Neutrophil (primary cell): ENCODE measurements at regions not wholly inside any gene's neighbourhood (a gene's known extent, or its start where the extent isn't known, plus 50 kb on each side); places are given as distances from the start of the nearest gene placed in this dataset.

Experiments used
- H3K27ac ChIP-seq: fragments of 200-600 bp; sonication (generic); 2 replicates; pipeline ENCODE4 v1.5.1; 2016; ENCODE audit warnings: mild to moderate bottlenecking, moderate library complexity
- H3K27me3 ChIP-seq: fragments of 200-600 bp; sonication (generic); 2 replicates; pipeline ENCODE4 v1.6.0; 2016; ENCODE audit warnings: mild to moderate bottlenecking
- H3K36me3 ChIP-seq: fragments of 200-600 bp; sonication (generic); 2 replicates; pipeline ENCODE4 v1.5.1; 2017
- H3K4me1 ChIP-seq, 2 experiments: fragments of 200-600 bp in 1 of 2; sonication (generic) in 1 of 2; 1 replicate in 1 of 2; 2 replicates in 1 of 2; pipeline versions ENCODE4 v1.5.1 to v1.6.1; 2013 to 2016; ENCODE audit warnings: low read depth in 1 of 2, low read length in 1 of 2, mild to moderate bottlenecking in 1 of 2, moderate library complexity in 1 of 2; ENCODE audit not compliant: control insufficient read depth in 1 of 2, insufficient read depth in 1 of 2
- H3K4me3 ChIP-seq, 2 experiments: fragments of 200-600 bp in 1 of 2; sonication (generic) in 1 of 2; 1 replicate in 1 of 2; 2 replicates in 1 of 2; pipeline ENCODE4 v1.5.1; 2013 to 2016; ENCODE audit warnings: low read depth in 1 of 2, low read length in 1 of 2, mild to moderate bottlenecking in 1 of 2, moderate library complexity in 1 of 2
- H3K9me3 ChIP-seq: fragments of 200-600 bp; sonication (generic); 2 replicates; pipeline ENCODE4 v1.5.1; 2016
- CTCF ChIP-seq: fragments of 200-600 bp; sonication (generic); IDR thresholded peaks from 2 replicates; pipeline ENCODE4 v1.5.1; 2016; ENCODE audit warnings: antibody characterized with exemption

- Histone ChIP-seq H3K27ac (peak overlapping the region; percentile 47), H3K9me3 (no peaks in the 10 kb centered on the region), H3K36me3 (no peaks in the 10 kb centered on the region), H3K27me3 (no peaks in the 10 kb centered on the region), H3K4me3 (no peak overlapping the region), H3K4me1 (peaks cover 32 to 37% of the 10 kb centered on the region in 2 experiments)
- no peak for TF ChIP-seq CTCF
Measured at GRCh38 chr3:72519946-72520604, 328.2 kb downstream of the SHQ1 start.

GRCh38 chr3:72517921-72518424, 330.3 kb downstream of the SHQ1 start:
- no peaks in the 10 kb centered on the region for H3K36me3 ChIP-seq
- no peak for TF ChIP-seq CTCF

GRCh38 chr3:72517336-72517735, 330.9 kb downstream of the SHQ1 start:
- peaks cover 11 to 16% of the 10 kb centered on the region in 2 experiments for H3K4me1 ChIP-seq
- H3K9me3 ChIP-seq = no peaks in the 10 kb centered on the region
- no peaks in the 10 kb centered on the region for H3K36me3 ChIP-seq
- no peak overlapping the region for H3K27ac ChIP-seq
- H3K27me3 ChIP-seq = no peaks in the 10 kb centered on the region
- TF ChIP-seq CTCF = no peak
- H3K4me3 ChIP-seq = no peak overlapping the region

More at GRCh38 chr3:72517921-72518424, 330.3 kb downstream of the SHQ1 start:
- H3K4me3 ChIP-seq = no peak overlapping the region
- H3K27me3 ChIP-seq = no peaks in the 10 kb centered on the region
- H3K9me3 ChIP-seq = no peaks in the 10 kb centered on the region
- H3K4me1 ChIP-seq = peaks cover 18 to 22% of the 10 kb centered on the region in 2 experiments
- no peak overlapping the region for H3K27ac ChIP-seq

GRCh38 chr3:72516361-72516760, 331.9 kb downstream of the SHQ1 start:
- Histone ChIP-seq H3K27me3 (no peaks in the 10 kb centered on the region), H3K36me3 (no peaks in the 10 kb centered on the region)

GRCh38 chr3:72515941-72516340, 332.3 kb downstream of the SHQ1 start:
- Histone ChIP-seq H3K27ac (no peak overlapping the region), H3K9me3 (no peaks in the 10 kb centered on the region), H3K4me3 (no peak overlapping the region), H3K27me3 (no peaks in the 10 kb centered on the region), H3K36me3 (no peaks in the 10 kb centered on the region), H3K4me1 (peaks cover 6 to 10% of the 10 kb centered on the region in 2 experiments)
- no peak for TF ChIP-seq CTCF

More at GRCh38 chr3:72516361-72516760, 331.9 kb downstream of the SHQ1 start:
- Histone ChIP-seq H3K9me3 (no peaks in the 10 kb centered on the region), H3K27ac (no peak overlapping the region), H3K4me3 (no peak overlapping the region), H3K4me1 (peaks cover 6 to 10% of the 10 kb centered on the region in 2 experiments)
- no peak for TF ChIP-seq CTCF
